ENCODE measurements at regions not wholly inside any gene's neighbourhood (a gene's known extent, or its start where the extent isn't known, plus 50 kb on each side); places are given as distances from the start of the nearest gene placed in this dataset.

DNA sequence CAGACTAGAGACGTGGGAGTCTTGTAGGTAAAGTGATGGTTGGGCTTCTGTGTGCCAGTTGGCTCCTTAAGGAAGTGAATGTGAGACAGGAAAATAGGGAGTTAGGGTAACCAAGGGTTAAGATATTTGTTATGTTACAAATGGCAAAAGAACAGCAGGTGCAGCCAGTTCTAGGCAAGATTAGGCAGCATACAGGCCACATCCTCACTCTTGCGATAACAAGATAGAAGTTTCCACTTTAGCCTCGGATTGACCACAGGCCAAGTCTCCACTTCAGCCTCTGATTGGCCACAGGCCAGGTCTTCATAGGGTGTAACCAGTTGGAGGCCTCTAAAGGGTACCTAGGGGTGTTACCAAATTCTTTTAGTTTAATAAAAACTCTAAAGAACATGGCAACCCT is 54.6 kb upstream of the ABCA1 start:
- no peak overlapping the region for H3K4me2 ChIP-seq (replicated peaks; ENCODE audit: extremely low read depth, low read length, poor library complexity, severe bottlenecking)
- H3K27me3 Mint-ChIP-seq (ENCODE audit: low read depth in 3 of 3), result no peaks in the 10 kb centered on the region
- no peak for DNase-seq
- H3K36me3 ChIP-seq (replicated peaks in 1 of 2; ENCODE audit: control insufficient read depth in 1 of 2, insufficient read depth in 2 of 2, low read length in 2 of 2), result no peaks in the 10 kb centered on the region
- H3K9me3 ChIP-seq (replicated peaks in 1 of 2; ENCODE audit: control insufficient read depth in 1 of 2, insufficient read depth in 1 of 2, low read length in 2 of 2), result no peaks in the 10 kb centered on the region
- no peaks in the 10 kb centered on the region for H3K27me3 ChIP-seq (ENCODE audit: control insufficient read depth in 2 of 2, insufficient read depth in 2 of 2, low read length in 2 of 2)
- no peak overlapping the region for H3K4me3 ChIP-seq (replicated peaks in 1 of 3; ENCODE audit: low read depth in 2 of 3, low read length in 3 of 3)
- H3K27ac Mint-ChIP-seq, result peak overlapping the region in 1 of 7 donors; percentile 67
- no peaks in the 10 kb centered on the region for H3K9me3 Mint-ChIP-seq
- TF ChIP-seq, protein P1, sequence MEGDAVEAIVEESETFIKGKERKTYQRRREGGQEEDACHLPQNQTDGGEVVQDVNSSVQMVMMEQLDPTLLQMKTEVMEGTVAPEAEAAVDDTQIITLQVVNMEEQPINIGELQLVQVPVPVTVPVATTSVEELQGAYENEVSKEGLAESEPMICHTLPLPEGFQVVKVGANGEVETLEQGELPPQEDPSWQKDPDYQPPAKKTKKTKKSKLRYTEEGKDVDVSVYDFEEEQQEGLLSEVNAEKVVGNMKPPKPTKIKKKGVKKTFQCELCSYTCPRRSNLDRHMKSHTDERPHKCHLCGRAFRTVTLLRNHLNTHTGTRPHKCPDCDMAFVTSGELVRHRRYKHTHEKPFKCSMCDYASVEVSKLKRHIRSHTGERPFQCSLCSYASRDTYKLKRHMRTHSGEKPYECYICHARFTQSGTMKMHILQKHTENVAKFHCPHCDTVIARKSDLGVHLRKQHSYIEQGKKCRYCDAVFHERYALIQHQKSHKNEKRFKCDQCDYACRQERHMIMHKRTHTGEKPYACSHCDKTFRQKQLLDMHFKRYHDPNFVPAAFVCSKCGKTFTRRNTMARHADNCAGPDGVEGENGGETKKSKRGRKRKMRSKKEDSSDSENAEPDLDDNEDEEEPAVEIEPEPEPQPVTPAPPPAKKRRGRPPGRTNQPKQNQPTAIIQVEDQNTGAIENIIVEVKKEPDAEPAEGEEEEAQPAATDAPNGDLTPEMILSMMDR (IDR thresholded peaks at IDR 0.05), result no peak
- H3K4me1 Mint-ChIP-seq, result peaks cover 22% of the 10 kb centered on the region
- H3K36me3 Mint-ChIP-seq, result no peaks in the 10 kb centered on the region
- no peaks in the 10 kb centered on the region for H4K20me1 ChIP-seq (ENCODE audit: insufficient read depth, low read length)
- WGBS (ENCODE audit: insufficient coverage), result 80% methylated on average over 1 of the region's 3 CpGs
- intact Hi-C loops (cut with micrococcal nuclease), result no loop called here
- no peak overlapping the region for H3K4me3 Mint-ChIP-seq
- no peak overlapping the region for H2AFZ ChIP-seq (ENCODE audit: insufficient read depth, low read depth, low read length, poor library complexity, severe bottlenecking)
- no peak overlapping the region for H3K27ac ChIP-seq (ENCODE audit: low read depth in 1 of 2, low read length in 2 of 2)
- peaks cover 4 to 15% of the 10 kb centered on the region in 2 donors for H3K4me1 ChIP-seq (ENCODE audit: control insufficient read depth in 1 of 2, insufficient read depth in 2 of 2, low read length in 2 of 2)
- no peak overlapping the region for H3K9ac ChIP-seq (ENCODE audit: insufficient read depth, low read length, poor library complexity, severe bottlenecking)
- no peaks in the 10 kb centered on the region for H3K79me2 ChIP-seq (ENCODE audit: insufficient read depth, low read length)

DNA sequence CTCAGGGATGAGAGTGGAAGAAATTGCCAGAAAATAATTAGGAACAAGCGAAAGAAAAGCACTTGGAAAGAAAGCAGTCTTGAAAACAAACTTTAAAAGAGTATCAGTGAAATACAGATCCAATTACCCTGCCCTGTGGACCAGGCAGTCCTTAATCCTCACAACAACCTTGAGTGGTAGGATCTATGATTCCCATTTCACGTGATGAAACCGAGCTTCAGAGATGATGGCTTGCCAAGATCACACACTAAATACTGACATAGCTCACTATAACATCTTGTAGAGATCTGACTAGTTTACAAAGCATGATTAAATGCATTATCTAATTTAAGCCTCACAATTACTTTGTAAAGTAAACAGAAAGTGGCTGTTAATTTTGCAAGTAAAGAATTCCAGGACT is 55.5 kb upstream of the ABCA1 start:
- intact Hi-C loops (cut with micrococcal nuclease), result no loop called here
- Histone ChIP-seq H3K4me3 (replicated peaks in 1 of 3; ENCODE audit: low read depth in 2 of 3, low read length in 3 of 3) (no peak overlapping the region), H3K4me1 (ENCODE audit: control insufficient read depth in 1 of 2, insufficient read depth in 2 of 2, low read length in 2 of 2) (peaks cover 4 to 15% of the 10 kb centered on the region in 2 donors), H3K79me2 (ENCODE audit: insufficient read depth, low read length) (no peaks in the 10 kb centered on the region), H3K4me2 (replicated peaks; ENCODE audit: extremely low read depth, low read length, poor library complexity, severe bottlenecking) (no peak overlapping the region), H3K9ac (ENCODE audit: insufficient read depth, low read length, poor library complexity, severe bottlenecking) (no peak overlapping the region), H3K9me3 (replicated peaks in 1 of 2; ENCODE audit: control insufficient read depth in 1 of 2, insufficient read depth in 1 of 2, low read length in 2 of 2) (no peaks in the 10 kb centered on the region), H2AFZ (ENCODE audit: insufficient read depth, low read depth, low read length, poor library complexity, severe bottlenecking) (no peak overlapping the region), H3K27ac (ENCODE audit: low read depth in 1 of 2, low read length in 2 of 2) (no peak overlapping the region), H3K36me3 (replicated peaks in 1 of 2; ENCODE audit: control insufficient read depth in 1 of 2, insufficient read depth in 2 of 2, low read length in 2 of 2) (no peaks in the 10 kb centered on the region), H3K27me3 (ENCODE audit: control insufficient read depth in 2 of 2, insufficient read depth in 2 of 2, low read length in 2 of 2) (no peaks in the 10 kb centered on the region), H4K20me1 (ENCODE audit: insufficient read depth, low read length) (no peaks in the 10 kb centered on the region)
- H3K9me3 Mint-ChIP-seq, result no peaks in the 10 kb centered on the region
- WGBS (ENCODE audit: insufficient coverage), result no CpG with 5 or more reads among the region's 3 CpGs
- no peaks in the 10 kb centered on the region for H3K36me3 Mint-ChIP-seq
- no peaks in the 10 kb centered on the region for H3K27me3 Mint-ChIP-seq (ENCODE audit: low read depth in 3 of 3)
- TF ChIP-seq, protein P1 (IDR thresholded peaks at IDR 0.05), result no peak
- peaks cover 22% of the 10 kb centered on the region for H3K4me1 Mint-ChIP-seq
- DNase-seq, result no peak
- H3K27ac Mint-ChIP-seq, result no peak overlapping the region
- H3K4me3 Mint-ChIP-seq, result no peak overlapping the region

All from CD14-positive monocyte (primary cell).